ENCODE measurements at regions not wholly inside any gene's neighbourhood (a gene's known extent, or its start where the extent isn't known, plus 50 kb on each side); places are given as distances from the start of the nearest gene placed in this dataset.
A peak's percentile ranks its signal among the peaks of the same experiment; 100 is the strongest.

- DNase-seq (ENCODE audit: low read depth): no peak
- TF ChIP-seq MYC (IDR thresholded peaks at IDR 0.05; ENCODE audit: low read depth, low read length) (no peak), MAX (IDR thresholded peaks at IDR 0.05; ENCODE audit: low read depth, low read length) (no peak), POLR2A (IDR thresholded peaks at IDR 0.05; ENCODE audit: extremely low read depth, insufficient read length) (no peak), CTCF (IDR thresholded peaks at IDR 0.05; ENCODE audit: low read depth, low read length) (no peak)
- H3K4me3 ChIP-seq (ENCODE audit: low read depth, low read length): no peak overlapping the region
Measured at GRCh38 chr5:12072441-12072840, 168.2 kb upstream of the CTNND2 start.

GRCh38 chr5:12071455-12071854 lies 167.2 kb upstream of the CTNND2 start:
- no peak for DNase-seq (ENCODE audit: low read depth)
- TF ChIP-seq MYC (IDR thresholded peaks at IDR 0.05; ENCODE audit: low read depth, low read length) (no peak), CTCF (IDR thresholded peaks at IDR 0.05; ENCODE audit: low read depth, low read length) (no peak), POLR2A (IDR thresholded peaks at IDR 0.05; ENCODE audit: extremely low read depth, insufficient read length) (no peak), MAX (IDR thresholded peaks at IDR 0.05; ENCODE audit: low read depth, low read length) (no peak)
- H3K4me3 ChIP-seq (ENCODE audit: low read depth, low read length): no peak overlapping the region

GRCh38 chr5:12023614-12024241 lies 119.5 kb upstream of the CTNND2 start:
- H3K4me3 ChIP-seq (ENCODE audit: low read depth, low read length): no peak overlapping the region
- peak; percentile 56 for DNase-seq (ENCODE audit: low read depth)
- TF ChIP-seq MYC (IDR thresholded peaks at IDR 0.05; ENCODE audit: low read depth, low read length) (no peak), CTCF (IDR thresholded peaks at IDR 0.05; ENCODE audit: low read depth, low read length) (peak; percentile 40), MAX (IDR thresholded peaks at IDR 0.05; ENCODE audit: low read depth, low read length) (no peak), POLR2A (IDR thresholded peaks at IDR 0.05; ENCODE audit: extremely low read depth, insufficient read length) (no peak)

- no peak overlapping the region for H3K4me3 ChIP-seq (ENCODE audit: low read depth, low read length)
- DNase-seq (ENCODE audit: low read depth): no peak
- TF ChIP-seq MAX (IDR thresholded peaks at IDR 0.05; ENCODE audit: low read depth, low read length): no peak
Measured at GRCh38 chr5:12022444-12022843, 118.2 kb upstream of the CTNND2 start.

GRCh38 chr5:12019306-12019705 lies 115.1 kb upstream of the CTNND2 start:
- no peak overlapping the region for H3K4me3 ChIP-seq (ENCODE audit: low read depth, low read length)
- TF ChIP-seq MYC (IDR thresholded peaks at IDR 0.05; ENCODE audit: low read depth, low read length) (no peak), CTCF (IDR thresholded peaks at IDR 0.05; ENCODE audit: low read depth, low read length) (no peak), MAX (IDR thresholded peaks at IDR 0.05; ENCODE audit: low read depth, low read length) (no peak), POLR2A (IDR thresholded peaks at IDR 0.05; ENCODE audit: extremely low read depth, insufficient read length) (no peak)
- DNase-seq (ENCODE audit: low read depth): no peak

GRCh38 chr5:12017007-12017406 lies 112.8 kb upstream of the CTNND2 start:
- H3K4me3 ChIP-seq (ENCODE audit: low read depth, low read length): no peak overlapping the region
- TF ChIP-seq MAX (IDR thresholded peaks at IDR 0.05; ENCODE audit: low read depth, low read length): no peak
- no peak for TF ChIP-seq MYC (IDR thresholded peaks at IDR 0.05; ENCODE audit: low read depth, low read length)
- TF ChIP-seq POLR2A (IDR thresholded peaks at IDR 0.05; ENCODE audit: extremely low read depth, insufficient read length): no peak
- no peak for TF ChIP-seq CTCF (IDR thresholded peaks at IDR 0.05; ENCODE audit: low read depth, low read length)
- no peak for DNase-seq (ENCODE audit: low read depth)
